Esophagus squamous epithelium (tissue), 4 donors: ENCODE measurements at regions not wholly inside any gene's neighbourhood (a gene's known extent, or its start where the extent isn't known, plus 50 kb on each side); places are given as distances from the start of the nearest gene placed in this dataset.

ENCODE experiments used
- CTCF ChIP-seq, 6 experiments: fragments of 450-650 bp in 4 of 6; fragments of 200-600 bp in 2 of 6; sonication (generic) in 2 of 6; IDR thresholded peaks; one replicate each; pipeline ENCODE4 v1.5.1; 2016 to 2019; ENCODE audit warnings: antibody characterized with exemption in 6 of 6, mild to moderate bottlenecking in 4 of 6, moderate library complexity in 4 of 6
- POLR2A ChIP-seq, 4 donors: fragments of 450-650 bp; IDR thresholded peaks; one replicate each; pipeline ENCODE4 v1.6.1; 2017; ENCODE audit warnings: antibody characterized with exemption in 4 of 4, mild to moderate bottlenecking in 4 of 4, moderate library complexity in 3 of 4

GRCh38 chr12:83807871-83808270 is 1104.7 kb downstream of the SLC6A15 start:
- no peak for TF ChIP-seq POLR2A (IDR thresholded peaks at IDR 0.05)
- no peak for TF ChIP-seq CTCF (IDR thresholded peaks at IDR 0.05)
